Natural killer cell treated with Interleukin-12 subunit alpha and Interleukin-12 subunit beta and Interleukin-15 and Interleukin-18, amount 100 ng/mL, for 72 hours (primary cell): ENCODE measurements at regions not wholly inside any gene's neighbourhood (a gene's known extent, or its start where the extent isn't known, plus 50 kb on each side); places are given as distances from the start of the nearest gene placed in this dataset.

Experiments used
- ATAC-seq, 2 donors: fragments of 150-1000 bp; cut with Tn5 transposase in 1 of 2; sonication (Bioruptor Pico), chemical (Tn5 transposase) in 1 of 2; 2 replicates each; pipeline ENCODE4 v1.10.0; 2021
- DNase-seq: peaks from one replicate; pipeline ENCODE4 v3.0.0; 2022; ENCODE audit warnings: low spot score
- H3K27ac Mint-ChIP-seq, 2 donors: 1 replicate in 1 of 2; 2 replicates in 1 of 2; pipeline ENCODE4 v1.8.0; 2022; ENCODE audit warnings: mixed read lengths in 2 of 2, mild to moderate bottlenecking in 1 of 2, moderate library complexity in 1 of 2
- H3K27me3 Mint-ChIP-seq, 2 donors: 1 replicate in 1 of 2; 2 replicates in 1 of 2; pipeline ENCODE4 v1.8.0; 2022; ENCODE audit warnings: mixed read lengths in 2 of 2
- H3K36me3 Mint-ChIP-seq: one replicate; pipeline ENCODE4 v1.8.0; 2022; ENCODE audit warnings: mixed read lengths
- H3K4me1 Mint-ChIP-seq, 2 donors: 1 replicate in 1 of 2; 2 replicates in 1 of 2; pipeline ENCODE4 v1.8.0; 2022; ENCODE audit warnings: low read depth in 2 of 2, mixed read lengths in 2 of 2, mild to moderate bottlenecking in 1 of 2
- H3K4me3 Mint-ChIP-seq: one replicate; pipeline ENCODE4 v1.8.0; 2022; ENCODE audit warnings: mixed read lengths
- H3K9me3 Mint-ChIP-seq: 2 replicates; pipeline ENCODE4 v1.8.0; 2022; ENCODE audit warnings: mixed read lengths

DNA sequence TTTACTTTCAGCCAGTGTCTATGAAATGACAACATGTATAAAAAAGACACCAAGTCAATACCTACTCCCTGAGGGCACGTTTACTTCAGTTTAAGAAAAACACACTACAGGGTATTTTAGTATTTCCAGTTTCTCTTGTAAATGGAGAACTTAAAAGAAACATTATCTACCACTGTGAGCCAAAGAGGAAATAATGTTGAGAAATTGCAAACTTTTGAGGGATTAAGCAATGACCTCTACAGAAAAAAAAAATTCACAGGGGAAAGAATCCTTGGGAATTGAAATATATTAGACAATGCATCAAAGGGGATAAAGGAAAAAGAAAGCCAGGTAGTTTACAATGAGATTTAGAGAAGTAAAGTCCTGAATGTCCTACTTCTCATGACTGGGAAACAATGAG lies 126.0 kb downstream of the KCNJ2 start:
- H3K27ac Mint-ChIP-seq = no peak overlapping the region
- H3K4me1 Mint-ChIP-seq = no peaks in the 10 kb centered on the region
- H3K4me3 Mint-ChIP-seq = no peak overlapping the region
- DNase-seq (no peak), ATAC-seq (no peak)
- H3K9me3 Mint-ChIP-seq = peaks cover 17% of the 10 kb centered on the region
- H3K36me3 Mint-ChIP-seq = peaks cover 6% of the 10 kb centered on the region
- H3K27me3 Mint-ChIP-seq = no peaks in the 10 kb centered on the region

- H3K9me3 Mint-ChIP-seq = peaks cover 20% of the 10 kb centered on the region
- no peak overlapping the region for H3K4me3 Mint-ChIP-seq
- DNase-seq = no peak
- no peaks in the 10 kb centered on the region for H3K4me1 Mint-ChIP-seq
- H3K36me3 Mint-ChIP-seq = peaks cover 6% of the 10 kb centered on the region
- no peak overlapping the region for H3K27ac Mint-ChIP-seq
- H3K27me3 Mint-ChIP-seq = no peaks in the 10 kb centered on the region
- no peak for ATAC-seq
These were observed 126.4 kb downstream of the KCNJ2 start for GRCh38 chr17:70295731-70296130.

GRCh38 chr17:70296456-70296855 lies 127.1 kb downstream of the KCNJ2 start:
- Mint-ChIP-seq H3K27me3 (no peaks in the 10 kb centered on the region), H3K4me3 (no peak overlapping the region), H3K9me3 (peaks cover 20% of the 10 kb centered on the region), H3K27ac (no peak overlapping the region), H3K4me1 (no peaks in the 10 kb centered on the region), H3K36me3 (peaks cover 6% of the 10 kb centered on the region)
- DNase-seq (no peak), ATAC-seq (no peak)

DNA sequence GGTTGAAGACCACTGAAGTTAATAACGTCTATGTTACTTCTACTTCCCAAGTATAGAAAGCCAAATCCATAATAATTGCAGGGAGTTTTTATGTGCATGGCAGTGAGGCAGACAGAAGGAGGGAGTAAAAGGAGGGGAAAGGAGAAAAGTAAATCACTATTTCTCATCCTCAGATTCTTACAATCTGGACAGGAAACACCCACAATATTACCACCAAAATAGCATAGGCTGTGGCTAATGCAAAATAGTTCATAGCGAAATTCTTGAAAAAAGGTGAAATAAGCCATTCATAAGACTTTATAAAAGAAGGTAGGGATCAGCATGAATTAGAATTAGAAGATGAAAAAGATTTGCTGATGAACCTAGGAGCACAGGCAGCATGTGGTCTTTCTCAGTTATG lies 128.1 kb downstream of the KCNJ2 start:
- H3K27me3 Mint-ChIP-seq = no peaks in the 10 kb centered on the region
- H3K4me1 Mint-ChIP-seq = no peaks in the 10 kb centered on the region
- H3K27ac Mint-ChIP-seq = no peak overlapping the region
- no peak for DNase-seq
- ATAC-seq = no peak
- no peak overlapping the region for H3K4me3 Mint-ChIP-seq
- H3K9me3 Mint-ChIP-seq = peaks cover 17% of the 10 kb centered on the region
- peaks cover 6% of the 10 kb centered on the region for H3K36me3 Mint-ChIP-seq

DNA sequence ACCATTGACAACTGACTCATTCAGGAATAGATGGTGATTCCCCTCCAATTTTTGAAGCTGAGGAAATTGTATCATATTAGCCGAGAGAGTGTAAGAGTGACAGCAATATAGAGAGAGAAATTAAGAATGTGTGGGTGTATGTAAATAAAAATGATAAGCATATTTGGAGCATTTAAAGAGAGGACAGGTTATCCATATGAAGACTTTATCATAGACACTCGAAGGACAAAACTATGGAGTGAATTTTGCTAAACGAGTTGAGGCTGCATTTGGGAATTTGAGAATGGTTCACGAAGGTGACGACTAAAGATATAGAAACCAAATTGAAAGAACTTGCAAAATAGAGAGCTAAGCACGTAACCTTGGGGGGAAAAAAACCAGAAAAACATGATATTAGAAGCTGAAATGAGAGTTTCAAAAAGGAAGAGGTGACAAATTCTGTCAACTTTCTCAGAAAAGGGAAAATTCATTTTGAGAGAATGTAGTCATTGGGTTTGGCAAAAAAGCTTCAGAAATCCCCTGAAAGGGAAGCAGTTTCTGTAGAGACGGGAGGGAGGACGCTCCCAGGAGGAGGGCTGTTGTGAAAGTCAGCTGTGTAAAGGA lies 129.7 kb downstream of the KCNJ2 start:
- Mint-ChIP-seq H3K27me3 (no peaks in the 10 kb centered on the region), H3K9me3 (peaks cover 15% of the 10 kb centered on the region), H3K27ac (no peak overlapping the region), H3K4me1 (no peaks in the 10 kb centered on the region), H3K4me3 (peak overlapping the region; percentile 0), H3K36me3 (peaks cover 6% of the 10 kb centered on the region)
- DNase-seq = no peak
- ATAC-seq = no peak

DNA sequence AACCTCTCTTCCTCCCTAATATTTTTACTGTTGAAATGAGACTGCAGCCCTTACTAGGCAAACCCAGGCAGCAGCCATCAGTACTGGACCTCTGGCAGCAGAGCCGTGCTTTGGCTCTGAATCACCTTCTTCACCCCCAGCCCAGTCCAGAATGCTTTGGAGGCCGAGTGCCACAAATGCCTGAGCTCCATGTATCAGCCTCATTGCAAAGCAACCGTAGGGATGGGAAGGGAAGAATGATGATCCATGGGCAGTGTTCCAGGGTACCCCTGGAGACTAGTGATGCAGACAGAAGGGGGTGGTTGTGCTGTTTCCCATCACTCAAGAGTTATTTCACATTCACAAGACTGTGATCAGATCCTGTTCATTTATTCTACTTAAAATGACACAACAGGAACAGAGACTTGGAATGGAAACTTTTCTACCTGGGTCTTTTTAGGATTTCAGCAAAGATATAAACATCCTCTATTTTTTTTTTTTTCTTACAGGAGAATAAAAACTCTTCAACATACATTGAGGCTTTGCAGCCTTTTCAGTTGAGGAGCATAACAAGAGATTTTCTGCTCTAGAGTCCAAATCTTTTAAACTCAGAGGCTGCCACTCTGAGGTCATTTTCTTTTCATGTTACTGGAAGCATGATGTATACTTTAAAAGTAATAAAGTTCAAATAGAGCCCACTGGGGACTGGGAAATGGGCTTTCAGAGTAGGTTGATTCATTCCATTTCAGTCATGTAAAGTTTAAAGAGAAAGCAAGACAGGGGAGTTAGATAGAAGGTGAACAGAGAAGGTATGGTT lies 138.3 kb downstream of the KCNJ2 start:
- Mint-ChIP-seq H3K4me1 (no peaks in the 10 kb centered on the region), H3K27ac (no peak overlapping the region), H3K9me3 (peaks cover 6% of the 10 kb centered on the region), H3K4me3 (no peak overlapping the region), H3K36me3 (no peaks in the 10 kb centered on the region), H3K27me3 (no peaks in the 10 kb centered on the region)
- ATAC-seq (no peak), DNase-seq (no peak)

GRCh38 chr17:70308618-70309017 lies 139.3 kb downstream of the KCNJ2 start:
- no peak for DNase-seq
- ATAC-seq = no peak
- peaks cover 6% of the 10 kb centered on the region for H3K9me3 Mint-ChIP-seq

DNA sequence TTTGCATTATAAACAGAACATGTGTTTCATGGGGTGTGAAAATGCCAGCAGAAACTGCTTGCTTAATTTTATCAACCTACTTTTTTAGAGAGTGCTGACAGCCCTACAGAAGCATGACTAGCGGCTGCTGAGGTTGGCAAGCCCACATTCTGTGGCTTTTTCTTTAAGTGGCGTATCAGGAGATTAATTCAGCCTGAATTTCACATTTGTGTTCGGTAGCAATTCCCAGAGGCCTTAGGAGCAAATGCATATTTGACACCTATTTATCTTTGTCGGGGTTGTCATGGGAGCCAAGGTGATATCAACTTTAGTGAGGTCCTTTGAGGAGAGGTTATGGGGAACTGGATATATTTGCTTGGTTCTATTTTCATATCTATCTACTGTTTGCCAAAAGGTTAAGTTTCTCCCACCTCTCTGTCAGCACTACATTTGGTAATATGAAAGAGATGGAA lies 140.9 kb downstream of the KCNJ2 start:
- H3K27me3 Mint-ChIP-seq = no peaks in the 10 kb centered on the region
- H3K4me3 Mint-ChIP-seq = no peak overlapping the region
- no peaks in the 10 kb centered on the region for H3K4me1 Mint-ChIP-seq
- DNase-seq (no peak), ATAC-seq (no peak)
- H3K27ac Mint-ChIP-seq = no peak overlapping the region
- H3K36me3 Mint-ChIP-seq = no peaks in the 10 kb centered on the region
- peaks cover 14% of the 10 kb centered on the region for H3K9me3 Mint-ChIP-seq

More at GRCh38 chr17:70308618-70309017, 139.3 kb downstream of the KCNJ2 start:
- H3K36me3 Mint-ChIP-seq = no peaks in the 10 kb centered on the region
- H3K4me3 Mint-ChIP-seq = no peak overlapping the region
- no peaks in the 10 kb centered on the region for H3K4me1 Mint-ChIP-seq
- H3K27me3 Mint-ChIP-seq = no peaks in the 10 kb centered on the region
- no peak overlapping the region for H3K27ac Mint-ChIP-seq

GRCh38 chr17:70313086-70313852 lies 143.9 kb downstream of the KCNJ2 start:
- Mint-ChIP-seq H3K4me1 (no peaks in the 10 kb centered on the region), H3K9me3 (peaks cover 21% of the 10 kb centered on the region), H3K27me3 (no peaks in the 10 kb centered on the region), H3K4me3 (no peak overlapping the region), H3K36me3 (no peaks in the 10 kb centered on the region), H3K27ac (no peak overlapping the region)
- no peak for DNase-seq
- ATAC-seq = no peak

GRCh38 chr17:70314096-70314495 lies 144.8 kb downstream of the KCNJ2 start:
- H3K36me3 Mint-ChIP-seq = no peaks in the 10 kb centered on the region
- no peaks in the 10 kb centered on the region for H3K27me3 Mint-ChIP-seq
- no peak overlapping the region for H3K4me3 Mint-ChIP-seq
- no peak for DNase-seq
- ATAC-seq = no peak
- H3K4me1 Mint-ChIP-seq = no peaks in the 10 kb centered on the region
- H3K27ac Mint-ChIP-seq = no peak overlapping the region
- peaks cover 25% of the 10 kb centered on the region for H3K9me3 Mint-ChIP-seq

- no peaks in the 10 kb centered on the region for H3K36me3 Mint-ChIP-seq
- DNase-seq (no peak), ATAC-seq (no peak)
- H3K9me3 Mint-ChIP-seq = peaks cover 25% of the 10 kb centered on the region
- no peaks in the 10 kb centered on the region for H3K27me3 Mint-ChIP-seq
- H3K4me1 Mint-ChIP-seq = no peaks in the 10 kb centered on the region
- H3K4me3 Mint-ChIP-seq = no peak overlapping the region
- no peak overlapping the region for H3K27ac Mint-ChIP-seq
These were observed 145.2 kb downstream of the KCNJ2 start for GRCh38 chr17:70314506-70314905.

GRCh38 chr17:70317421-70317820 lies 148.1 kb downstream of the KCNJ2 start:
- peaks cover 23% of the 10 kb centered on the region for H3K9me3 Mint-ChIP-seq
- no peaks in the 10 kb centered on the region for H3K4me1 Mint-ChIP-seq
- no peak for ATAC-seq
- no peaks in the 10 kb centered on the region for H3K27me3 Mint-ChIP-seq
- H3K4me3 Mint-ChIP-seq = no peak overlapping the region
- H3K36me3 Mint-ChIP-seq = no peaks in the 10 kb centered on the region
- DNase-seq = no peak
- no peak overlapping the region for H3K27ac Mint-ChIP-seq

DNA sequence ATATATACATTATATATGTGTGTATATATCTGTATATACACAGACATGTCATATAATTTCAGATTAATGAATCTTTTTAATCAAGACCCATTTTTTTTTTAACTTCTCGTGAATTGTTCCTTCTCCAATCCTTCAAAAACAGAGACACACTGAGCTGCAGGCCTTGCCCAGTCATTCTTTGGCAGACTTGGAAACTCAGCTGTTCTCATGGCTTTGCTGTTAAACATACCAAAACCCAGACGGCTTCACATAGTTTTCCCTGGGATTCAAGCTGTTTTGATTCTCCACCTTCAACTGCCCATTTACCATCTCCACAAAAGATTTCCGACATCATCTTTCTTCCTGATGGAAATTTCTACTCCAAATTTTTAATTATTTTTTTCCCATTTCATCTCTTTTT lies 148.7 kb downstream of the KCNJ2 start:
- ATAC-seq (no peak), DNase-seq (no peak)
- Mint-ChIP-seq H3K27ac (no peak overlapping the region), H3K4me1 (no peaks in the 10 kb centered on the region), H3K4me3 (no peak overlapping the region), H3K36me3 (no peaks in the 10 kb centered on the region), H3K9me3 (peaks cover 27% of the 10 kb centered on the region), H3K27me3 (no peaks in the 10 kb centered on the region)

DNA sequence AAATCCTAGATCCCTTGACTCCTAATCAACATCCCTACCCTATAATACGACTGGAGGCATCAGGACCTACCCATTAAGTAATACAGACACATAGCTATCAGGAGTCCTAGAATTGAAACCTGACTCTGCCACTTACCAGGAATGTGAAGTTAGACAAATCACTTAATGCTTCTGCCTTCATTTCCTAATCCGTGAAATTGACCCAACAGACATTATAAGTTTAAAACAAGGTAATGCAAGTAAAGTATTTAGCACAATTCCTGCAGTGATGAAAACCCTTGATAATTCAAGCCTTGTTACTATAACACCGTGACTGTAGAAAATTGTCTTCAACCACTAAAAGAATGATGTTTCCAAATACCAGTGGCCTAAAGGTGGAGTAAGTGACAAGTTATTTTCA lies 150.2 kb downstream of the KCNJ2 start:
- ATAC-seq (no peak), DNase-seq (no peak)
- Mint-ChIP-seq H3K9me3 (peaks cover 19% of the 10 kb centered on the region), H3K36me3 (no peaks in the 10 kb centered on the region), H3K27ac (no peak overlapping the region), H3K4me3 (no peak overlapping the region), H3K27me3 (no peaks in the 10 kb centered on the region), H3K4me1 (no peaks in the 10 kb centered on the region)
